ENCODE measurements at regions not wholly inside any gene's neighbourhood (a gene's known extent, or its start where the extent isn't known, plus 50 kb on each side); places are given as distances from the start of the nearest gene placed in this dataset.
"Not testable (repeated sequence)": the region's sequence is repeated elsewhere in the genome, so short reads cannot be mapped to it uniquely, and the experiment has no call there.

DNA sequence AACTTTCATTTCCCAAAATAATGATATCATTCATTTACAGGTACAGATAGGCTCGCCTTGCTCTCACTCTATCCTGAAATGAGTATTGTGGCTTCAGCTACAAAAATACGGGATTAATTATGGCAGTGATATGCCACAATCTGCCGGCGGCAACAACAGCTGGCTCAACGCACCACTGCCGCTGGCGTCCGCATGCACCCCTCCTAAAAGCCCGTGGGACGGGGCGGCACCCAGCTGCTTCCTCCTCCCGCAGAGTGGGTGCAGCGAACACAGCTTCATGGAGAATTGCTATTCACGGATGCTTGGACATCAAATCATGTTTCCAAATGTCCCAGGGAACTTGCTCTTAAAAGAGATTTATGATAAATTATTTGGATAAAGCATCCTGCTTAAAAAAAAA lies 266.8 kb downstream of the TEX29 start:
- no peak for DNase-seq (ENCODE audit: low read depth)

DNA sequence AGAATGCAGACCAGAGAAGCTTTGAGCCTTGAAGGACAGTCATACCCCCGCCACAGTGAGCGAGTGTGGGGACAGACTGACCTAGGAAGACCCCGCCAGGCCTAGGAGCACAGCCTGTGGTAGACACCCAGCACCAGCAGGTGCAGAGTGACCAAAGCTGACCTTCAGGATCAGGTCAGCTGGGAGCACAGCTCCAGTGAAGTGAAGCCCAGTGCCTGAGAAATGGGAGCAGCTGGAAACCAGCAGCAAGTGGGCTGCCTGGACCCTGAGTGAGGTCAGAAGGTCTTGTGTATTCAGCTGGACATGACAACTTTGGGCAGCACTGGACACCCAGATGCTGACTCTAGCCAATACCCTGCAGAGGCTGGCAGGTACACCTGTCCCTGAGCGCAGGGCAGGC lies 268.9 kb downstream of the TEX29 start:
- no peak for DNase-seq (ENCODE audit: low read depth)

DNA sequence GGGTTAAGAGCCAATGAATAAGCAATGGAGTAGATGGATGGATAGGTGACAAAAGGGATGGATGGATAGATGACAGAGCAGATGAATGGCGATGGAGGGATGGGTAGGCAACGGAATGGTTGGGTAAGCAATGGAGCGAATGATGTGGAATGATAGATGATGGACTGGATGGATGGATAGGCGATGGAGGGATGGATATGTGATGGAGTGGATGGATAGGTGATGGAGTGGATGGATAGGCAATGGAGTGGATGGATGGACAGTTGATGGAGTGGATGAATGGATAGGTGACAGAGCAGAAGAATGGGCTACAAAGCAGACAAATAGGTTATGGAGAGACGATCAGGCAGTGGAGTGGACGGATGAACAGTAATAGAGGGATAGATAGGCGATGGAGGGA lies 269.6 kb downstream of the TEX29 start:
- DNase-seq (ENCODE audit: low read depth) = no peak

DNA sequence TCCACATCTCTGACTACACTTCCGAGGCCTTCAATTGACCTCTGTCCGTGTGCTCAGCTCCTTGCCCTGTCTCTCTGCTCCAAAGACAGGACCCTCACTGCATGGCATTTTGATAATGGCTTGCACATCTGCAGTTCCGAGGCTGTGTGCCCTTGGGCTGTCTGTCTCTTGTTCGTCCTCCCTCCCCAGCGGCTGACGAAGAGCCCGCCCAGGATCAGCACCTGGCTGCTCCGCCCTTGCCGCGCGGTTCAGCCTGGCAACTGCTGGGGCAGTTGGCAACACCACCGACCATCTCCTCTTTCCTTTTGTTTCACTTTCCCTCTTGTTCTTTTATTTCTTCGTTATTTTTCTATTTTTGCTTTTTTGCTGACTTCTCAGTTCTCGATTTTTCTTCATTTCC lies 270.4 kb downstream of the TEX29 start:
- no peak for DNase-seq (ENCODE audit: low read depth)

DNA sequence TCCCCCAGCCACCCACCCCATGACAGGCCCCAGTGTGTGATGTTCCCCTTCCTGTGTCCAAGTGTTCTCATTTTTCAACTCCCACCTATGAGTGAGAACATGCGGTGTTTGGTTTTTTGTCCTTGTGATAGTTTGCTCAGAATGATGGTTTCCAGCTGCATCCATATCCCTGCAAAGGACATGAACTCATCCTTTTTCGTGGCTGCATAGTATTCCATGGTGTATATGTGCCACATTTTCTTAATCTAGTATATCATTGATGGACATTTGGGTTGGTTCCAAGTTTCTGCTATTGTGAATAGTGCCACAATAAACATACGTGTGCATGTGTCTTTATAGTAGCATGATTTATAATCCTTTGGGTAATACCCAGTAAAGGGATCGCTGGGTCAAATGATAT lies 273.0 kb downstream of the TEX29 start:
- not testable (repeated sequence) for DNase-seq (ENCODE audit: low read depth)

DNA sequence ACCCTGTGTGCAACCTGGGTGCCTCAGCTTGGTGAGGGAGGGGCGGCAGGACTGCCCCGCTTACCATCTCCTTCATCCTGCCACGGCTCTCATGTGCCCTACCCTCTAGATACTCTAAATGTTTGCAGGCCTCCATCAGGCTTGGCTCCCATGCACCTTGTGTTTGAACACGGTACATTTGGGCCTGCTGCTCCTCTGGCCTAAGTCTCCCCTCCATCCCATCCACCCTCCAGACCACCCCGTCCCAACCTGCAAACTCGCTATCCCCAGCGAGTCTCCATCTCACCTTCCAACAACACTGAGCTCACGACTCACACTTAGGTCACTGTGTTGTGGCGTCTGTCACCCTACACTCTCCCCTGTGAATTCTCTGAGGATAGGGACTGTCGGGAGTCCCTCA lies 274.2 kb downstream of the TEX29 start:
- no peak for DNase-seq (ENCODE audit: low read depth)

DNA sequence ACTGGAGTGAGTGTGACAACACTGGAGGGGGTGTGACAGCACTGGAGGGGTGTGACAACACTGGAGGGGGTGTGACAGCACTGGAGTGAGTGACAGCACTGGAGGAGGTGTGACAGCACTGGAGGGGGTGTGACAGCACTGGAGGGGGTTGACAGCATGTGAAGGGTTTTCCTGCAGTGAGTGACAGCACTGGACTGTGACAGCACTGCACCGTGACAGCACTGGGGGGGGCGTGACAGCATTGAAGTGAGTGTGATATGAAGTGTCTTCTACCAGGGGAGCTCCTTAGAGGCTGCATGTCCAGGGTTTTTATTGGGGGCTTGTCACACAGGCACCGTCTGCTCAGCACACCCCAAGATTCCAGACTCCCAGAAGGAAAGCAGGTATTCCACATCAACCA lies 274.8 kb downstream of the TEX29 start:
- DNase-seq (ENCODE audit: low read depth) = no peak

DNA sequence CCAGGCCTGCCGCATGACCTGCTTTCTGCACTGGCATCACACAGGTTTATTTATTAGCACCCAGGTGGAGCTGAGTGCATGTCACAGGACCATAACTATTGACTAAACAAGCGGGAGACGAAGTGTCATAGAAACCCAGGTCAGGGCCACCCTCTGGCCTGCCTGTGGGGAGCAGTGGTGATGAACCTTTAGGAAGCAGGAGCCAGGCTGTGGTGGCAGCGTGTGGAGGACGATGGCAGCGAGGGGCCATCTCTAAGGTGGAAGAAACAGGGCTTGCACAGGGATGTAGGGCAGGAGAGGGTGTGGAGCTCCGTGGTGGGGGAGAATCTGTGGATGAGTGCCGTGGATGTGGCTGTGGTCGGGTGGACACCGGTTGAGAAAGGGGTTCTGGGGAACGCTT lies 275.3 kb downstream of the TEX29 start:
- DNase-seq (ENCODE audit: low read depth) = no peak

DNA sequence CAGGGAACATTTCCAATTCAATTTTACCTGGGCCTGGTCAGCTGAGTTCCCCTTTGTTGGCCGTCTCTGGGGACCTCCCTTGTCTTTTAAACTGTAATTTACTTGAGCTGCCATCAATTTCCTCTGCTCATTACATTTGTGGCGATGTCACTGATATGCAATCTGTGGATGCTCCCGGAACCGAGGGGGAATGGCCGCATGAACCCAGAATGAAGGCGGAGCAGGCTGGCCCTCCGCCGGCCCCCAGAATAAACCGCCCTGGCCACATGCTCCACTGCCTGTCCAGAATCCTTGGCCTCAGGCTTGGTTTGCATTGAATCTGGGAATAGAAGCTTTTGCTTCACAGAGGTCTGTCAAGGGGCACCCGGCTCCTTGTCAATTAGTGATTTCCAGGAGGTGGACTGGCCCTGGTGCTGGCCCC lies 276.8 kb downstream of the TEX29 start:
- no peak for DNase-seq (ENCODE audit: low read depth)

DNA sequence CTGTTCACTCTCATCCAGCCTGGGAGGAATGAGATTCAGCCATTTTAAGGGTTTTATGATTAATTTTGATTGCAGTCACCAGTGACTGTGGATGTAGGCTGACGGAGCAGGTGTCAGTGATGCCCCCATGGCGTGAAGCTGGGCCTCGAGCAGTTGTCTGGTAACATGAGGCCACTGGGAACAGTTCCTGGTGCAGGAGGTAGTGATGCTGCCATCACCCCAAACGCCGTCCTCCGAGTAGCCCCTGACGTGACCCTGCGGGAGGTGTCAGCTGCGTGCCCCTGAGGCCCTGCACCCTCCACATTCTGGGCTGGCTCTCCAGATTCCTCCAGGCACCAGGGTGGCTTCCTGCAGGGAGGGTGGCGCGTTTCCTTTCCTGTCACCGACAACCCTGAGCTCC lies 277.2 kb downstream of the TEX29 start:
- DNase-seq (ENCODE audit: low read depth) = no peak

DNA sequence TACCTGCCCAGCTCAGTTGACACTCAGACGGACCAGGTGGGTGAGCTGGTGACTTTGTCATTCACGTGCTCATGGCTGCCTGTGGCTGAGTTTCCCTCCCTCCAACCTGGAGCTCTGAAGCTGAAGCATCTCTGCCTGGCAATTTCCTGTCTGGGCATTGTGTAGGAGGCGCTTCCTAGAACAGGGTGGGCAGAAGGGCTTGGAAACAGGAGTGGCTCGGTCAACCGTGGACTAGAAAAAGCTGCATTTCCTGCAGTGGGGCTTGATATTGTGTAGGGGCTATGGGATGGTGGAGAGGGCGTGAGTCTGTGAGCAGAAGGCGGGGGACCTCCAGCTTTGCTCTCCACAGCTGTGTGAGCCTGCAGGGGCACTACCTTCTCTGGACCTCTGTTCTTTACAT lies 278.3 kb downstream of the TEX29 start:
- DNase-seq (ENCODE audit: low read depth) = no peak

DNA sequence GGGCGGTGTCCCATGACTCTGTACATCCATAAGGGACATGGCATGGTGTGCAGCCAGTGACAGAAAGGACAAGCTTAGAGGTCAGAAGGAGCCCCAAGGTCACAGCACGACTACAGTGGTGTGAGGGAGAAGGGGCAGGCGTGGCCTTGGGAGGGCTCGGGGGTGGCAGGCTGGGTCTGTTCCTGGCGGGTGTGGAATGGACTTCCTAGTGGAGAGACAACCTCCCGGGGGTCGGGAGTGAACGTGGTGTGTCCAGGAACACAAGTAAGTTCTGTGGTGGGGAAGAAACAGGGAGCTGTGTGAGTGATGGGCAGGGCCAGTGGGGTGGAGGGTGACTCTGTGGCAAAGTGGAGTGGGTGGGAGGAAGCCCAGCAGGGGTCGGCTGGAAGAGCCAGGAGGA lies 279.3 kb downstream of the TEX29 start:
- no peak for DNase-seq (ENCODE audit: low read depth)

DNA sequence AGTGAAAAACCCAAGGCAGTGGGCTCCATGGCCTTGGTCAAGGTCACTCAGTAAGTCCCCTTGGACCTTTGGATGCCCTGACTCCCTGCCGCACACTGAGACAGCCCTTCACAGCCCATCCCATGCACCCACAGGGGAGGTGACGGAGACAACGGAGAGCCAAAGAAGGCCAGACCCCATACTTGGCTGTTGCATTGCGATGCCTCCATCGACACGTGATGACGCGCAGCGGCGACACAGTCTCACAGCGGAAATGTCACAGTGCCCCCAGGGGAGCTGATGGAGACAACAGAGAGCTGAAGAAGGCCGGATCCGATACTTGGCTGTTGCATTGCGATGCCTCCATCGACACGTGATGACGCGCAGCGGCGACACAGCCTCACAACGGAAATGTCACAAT lies 282.4 kb downstream of the TEX29 start:
- no peak for DNase-seq (ENCODE audit: low read depth)

DNA sequence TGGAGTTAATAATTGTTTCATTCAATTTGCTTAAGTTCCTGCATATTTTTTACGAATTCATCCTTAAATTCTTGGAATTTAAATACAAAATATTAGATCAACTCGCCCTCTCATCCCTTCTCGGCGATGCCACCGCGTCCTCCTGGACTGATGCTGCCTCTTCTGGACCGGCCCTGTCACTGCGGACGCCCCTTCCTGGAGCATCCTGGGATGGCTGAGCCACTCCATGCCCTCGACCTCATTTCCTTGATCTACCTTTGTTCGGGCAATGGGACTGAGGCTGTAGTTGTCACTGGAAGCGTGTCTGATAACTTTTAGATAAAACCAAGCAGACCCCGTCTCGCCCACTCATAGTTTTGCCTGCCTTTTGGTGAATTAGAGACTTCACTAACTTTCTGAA lies 283.7 kb downstream of the TEX29 start:
- no peak for DNase-seq (ENCODE audit: low read depth)

DNA sequence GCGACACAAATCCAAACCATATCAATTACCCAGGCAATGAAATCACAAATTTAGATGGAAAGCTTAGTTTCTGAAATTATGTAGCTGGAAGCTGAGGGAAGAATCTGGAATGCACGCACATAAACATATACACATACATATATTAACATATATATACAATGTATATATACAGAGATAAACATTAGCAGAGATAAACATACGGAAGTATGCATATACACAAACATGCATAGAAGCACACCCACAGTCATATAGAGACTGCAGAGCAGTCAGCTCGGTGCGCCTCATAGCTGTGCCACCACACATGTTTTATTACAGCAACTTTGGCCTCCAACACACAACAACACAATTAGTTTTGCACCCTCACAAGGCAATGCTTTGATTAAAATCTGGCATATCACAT lies 288.1 kb downstream of the TEX29 start:
- DNase-seq (ENCODE audit: low read depth) = no peak

DNA sequence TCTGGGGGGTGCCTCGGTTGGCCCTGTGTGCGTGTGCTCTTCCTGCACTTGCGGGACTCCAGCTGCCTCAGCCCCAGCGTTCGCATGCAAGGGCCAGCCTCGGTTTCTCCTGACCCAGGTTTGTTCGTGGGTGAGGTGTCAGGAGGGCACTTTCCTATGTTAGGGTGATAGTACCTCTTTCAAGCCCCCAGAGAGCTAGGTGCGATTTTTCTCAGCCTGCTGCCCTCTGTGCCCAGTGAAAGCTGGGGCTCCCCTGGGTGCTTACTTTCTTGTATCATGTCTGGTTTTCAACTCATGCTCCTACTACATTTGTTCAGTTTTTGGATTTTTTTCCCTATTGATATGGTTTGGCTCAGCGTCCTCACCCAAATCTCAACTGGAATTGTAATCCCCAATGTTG lies 289.2 kb downstream of the TEX29 start:
- DNase-seq (ENCODE audit: low read depth) = no peak

DNA sequence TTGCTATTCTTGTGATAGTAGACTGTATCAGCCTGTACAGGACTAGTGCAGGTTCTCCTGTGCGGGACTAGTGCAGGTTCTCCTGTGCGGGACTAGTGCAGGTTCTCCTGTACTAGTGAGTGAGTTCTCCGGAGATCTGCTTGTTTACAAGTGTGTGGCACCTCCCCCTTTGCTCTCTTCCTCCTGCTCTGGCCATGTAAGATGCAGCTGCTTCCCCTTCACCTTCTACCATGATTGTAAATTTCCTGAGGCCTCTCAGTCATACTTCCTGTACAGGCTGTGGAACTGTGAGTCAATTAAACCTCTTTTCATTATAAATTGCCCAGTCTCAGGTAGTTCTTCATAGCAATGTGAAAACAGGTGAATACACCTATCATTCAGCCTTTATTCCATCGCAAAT lies 289.6 kb downstream of the TEX29 start:
- no peak for DNase-seq (ENCODE audit: low read depth)

DNA sequence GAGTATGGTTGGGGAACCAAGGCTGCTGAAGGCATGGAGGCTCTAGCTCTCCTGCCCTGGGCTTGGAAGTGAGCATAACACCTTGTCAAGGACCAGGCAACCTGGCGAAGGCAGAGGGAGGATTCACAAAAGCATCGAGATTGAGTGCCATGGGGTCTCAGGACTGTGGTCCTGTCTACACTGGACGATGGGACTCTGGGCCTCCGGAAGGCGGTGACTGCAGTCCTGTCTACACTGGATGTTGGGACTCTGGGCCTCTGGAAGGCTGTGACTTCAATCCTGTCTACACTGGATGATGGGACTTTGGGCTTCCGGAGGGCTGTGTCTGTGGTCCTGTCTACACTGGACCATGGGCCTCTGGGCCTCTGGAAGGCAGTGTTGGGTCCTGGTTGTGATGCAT lies 290.4 kb downstream of the TEX29 start:
- no peak for DNase-seq (ENCODE audit: low read depth)

DNA sequence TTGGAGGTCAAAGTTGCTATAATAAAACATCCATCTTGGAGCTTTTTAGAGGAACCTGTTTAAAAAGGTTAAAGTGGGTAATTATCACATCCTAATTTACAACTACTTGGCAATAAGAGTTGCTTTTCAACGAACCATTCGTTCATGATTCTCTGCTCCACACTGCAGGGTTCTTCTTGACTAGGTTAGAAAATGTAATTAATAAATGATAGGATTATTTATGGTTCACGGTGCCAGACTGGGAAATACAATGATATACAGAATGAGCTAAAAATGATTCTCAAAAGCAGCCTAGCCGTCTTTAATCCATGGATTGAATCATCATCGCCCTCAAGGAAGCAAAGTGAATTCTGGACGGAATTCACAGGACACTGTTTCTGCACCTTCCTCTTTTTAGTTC lies 291.2 kb downstream of the TEX29 start:
- DNase-seq (ENCODE audit: low read depth) = no peak

DNA sequence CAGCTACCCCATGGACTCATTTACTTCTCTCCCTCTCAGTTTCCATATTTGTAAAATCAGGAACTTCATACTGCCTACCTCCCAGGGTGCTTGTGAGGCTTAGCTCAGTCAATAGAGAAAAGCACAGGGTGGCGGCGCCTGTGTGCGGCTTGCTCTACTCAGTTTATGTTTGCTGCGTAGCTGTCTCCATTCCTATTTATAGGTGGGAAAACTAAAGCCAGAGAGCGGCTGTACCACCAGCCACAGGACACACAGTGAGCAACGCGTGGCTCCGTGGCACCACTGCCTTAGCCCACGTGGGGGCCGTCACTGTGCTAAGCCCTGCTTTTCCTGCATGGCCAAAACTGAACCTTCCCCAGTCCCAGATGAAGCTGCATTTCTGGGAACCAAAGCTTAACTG lies 292.4 kb downstream of the TEX29 start:
- DNase-seq (ENCODE audit: low read depth) = no peak

DNA sequence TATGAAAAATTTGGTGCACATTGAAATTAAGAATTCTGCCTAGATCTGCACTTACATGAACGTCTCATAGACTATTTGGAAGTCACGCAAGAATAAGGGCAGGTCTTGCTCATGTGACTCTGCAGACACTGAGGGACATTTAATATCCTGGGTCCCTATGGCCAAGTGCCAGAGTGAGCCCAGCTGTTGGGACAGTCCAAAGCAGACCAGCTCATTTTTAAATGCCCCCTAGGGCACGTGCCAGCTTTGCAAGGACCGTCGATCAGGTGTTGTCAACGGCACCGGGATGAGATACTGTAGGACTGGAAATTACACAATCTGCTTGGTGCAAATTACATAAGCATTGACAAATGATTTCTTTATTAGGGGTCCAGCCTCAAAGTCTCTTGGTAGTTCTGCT lies 293.6 kb downstream of the TEX29 start:
- DNase-seq (ENCODE audit: low read depth) = no peak

DNA sequence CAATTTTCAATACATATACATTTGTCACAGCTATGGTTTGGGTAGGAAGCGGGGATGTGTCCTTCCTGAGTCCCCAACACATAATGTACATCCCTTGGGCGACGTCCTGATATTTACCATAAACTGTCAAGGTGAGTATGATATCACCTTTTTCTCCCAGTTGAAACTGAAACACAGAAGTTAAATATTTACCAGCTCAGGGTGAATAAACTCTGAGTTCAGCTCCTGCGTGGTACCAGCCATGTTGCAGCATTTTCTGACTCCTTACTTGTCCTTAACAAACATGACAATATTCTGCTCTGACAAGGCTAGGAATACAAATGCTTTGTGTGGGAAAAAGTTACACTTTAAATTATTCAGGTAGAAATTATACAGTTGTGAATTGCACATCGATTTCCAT lies 294.2 kb downstream of the TEX29 start:
- DNase-seq (ENCODE audit: low read depth) = no peak

DNA sequence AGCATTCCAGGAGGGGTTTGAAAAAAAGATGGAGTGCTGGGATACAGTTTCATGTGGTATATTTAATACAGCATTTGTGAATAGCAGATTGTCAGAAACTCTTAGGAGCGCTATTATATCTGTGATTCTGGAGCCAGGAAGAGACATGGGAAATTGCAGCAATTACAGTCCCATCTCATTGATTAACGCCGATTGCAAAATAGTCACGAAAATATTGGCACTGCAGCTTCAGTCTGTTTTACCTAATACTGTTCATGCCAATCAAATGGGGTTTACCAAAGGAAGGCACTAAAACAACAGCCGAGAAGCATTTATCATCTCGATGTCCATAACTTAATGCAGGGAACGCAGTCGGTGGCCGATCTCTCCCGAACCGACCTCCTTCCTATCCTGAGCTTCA lies 295.8 kb downstream of the TEX29 start:
- DNase-seq (ENCODE audit: low read depth) = no peak

DNA sequence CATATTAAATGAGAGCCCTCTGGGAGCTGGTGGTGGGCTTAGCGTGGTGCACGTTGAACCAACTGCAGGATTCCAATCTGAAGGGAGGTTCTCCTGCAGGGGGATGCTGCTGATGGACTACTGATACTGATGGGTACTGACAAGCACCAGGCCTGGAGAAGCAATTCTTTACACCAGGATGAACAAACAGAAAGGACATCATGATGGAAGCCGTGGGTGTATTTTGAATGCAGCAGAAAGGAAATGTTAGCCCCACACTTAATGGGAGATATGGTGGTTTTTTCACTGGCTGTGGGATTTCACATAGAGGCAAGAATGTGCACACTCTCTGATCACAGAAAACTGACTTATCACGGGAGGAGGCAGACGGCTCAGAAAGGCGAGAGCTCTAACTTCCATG lies 299.7 kb downstream of the TEX29 start:
- no peak for DNase-seq (ENCODE audit: low read depth)

DNA sequence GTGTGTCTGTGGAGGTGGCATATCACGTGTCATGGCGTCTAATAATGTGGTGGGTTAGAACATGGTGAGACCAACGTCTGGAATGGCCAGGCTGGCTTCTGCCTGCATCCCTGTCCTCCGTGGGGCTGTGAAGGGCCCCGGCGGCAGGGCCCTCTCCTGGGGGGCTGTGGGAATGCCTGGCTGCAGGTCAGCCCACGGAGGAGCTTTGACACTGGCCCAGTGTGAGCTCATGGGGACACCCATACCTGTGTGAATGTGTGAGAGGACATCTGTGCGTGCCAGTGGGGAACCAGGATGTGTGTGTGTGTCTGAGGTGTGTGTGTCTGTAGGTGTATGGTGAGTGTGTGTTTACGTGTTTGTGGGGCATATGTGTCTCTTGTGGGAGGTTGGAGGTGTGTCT lies 300.1 kb downstream of the TEX29 start:
- DNase-seq (ENCODE audit: low read depth) = no peak

DNA sequence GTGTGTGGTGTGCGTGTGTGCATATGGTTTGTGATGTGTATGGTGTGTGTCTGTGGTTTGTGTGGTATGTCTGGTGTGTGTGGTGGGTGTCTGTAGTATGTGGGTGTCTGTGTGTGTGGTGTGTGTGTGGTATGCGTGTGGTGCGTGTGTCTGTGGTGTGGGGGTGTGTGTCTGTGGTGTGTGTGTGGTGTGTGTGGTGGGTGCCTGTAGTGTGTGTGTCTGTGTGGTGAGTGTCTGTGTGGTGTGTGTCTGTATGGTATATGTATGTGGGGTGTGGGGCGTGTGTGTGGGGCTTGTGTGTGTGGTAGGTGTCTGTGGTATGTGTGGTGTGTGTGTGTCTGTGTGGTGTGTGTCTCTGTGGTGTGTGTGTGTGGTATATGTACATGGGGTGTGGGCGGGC lies 300.7 kb downstream of the TEX29 start:
- no peak for DNase-seq (ENCODE audit: low read depth)

Measured in EH (cell line).